ENCODE measurements at regions not wholly inside any gene's neighbourhood (a gene's known extent, or its start where the extent isn't known, plus 50 kb on each side); places are given as distances from the start of the nearest gene placed in this dataset.

DNA sequence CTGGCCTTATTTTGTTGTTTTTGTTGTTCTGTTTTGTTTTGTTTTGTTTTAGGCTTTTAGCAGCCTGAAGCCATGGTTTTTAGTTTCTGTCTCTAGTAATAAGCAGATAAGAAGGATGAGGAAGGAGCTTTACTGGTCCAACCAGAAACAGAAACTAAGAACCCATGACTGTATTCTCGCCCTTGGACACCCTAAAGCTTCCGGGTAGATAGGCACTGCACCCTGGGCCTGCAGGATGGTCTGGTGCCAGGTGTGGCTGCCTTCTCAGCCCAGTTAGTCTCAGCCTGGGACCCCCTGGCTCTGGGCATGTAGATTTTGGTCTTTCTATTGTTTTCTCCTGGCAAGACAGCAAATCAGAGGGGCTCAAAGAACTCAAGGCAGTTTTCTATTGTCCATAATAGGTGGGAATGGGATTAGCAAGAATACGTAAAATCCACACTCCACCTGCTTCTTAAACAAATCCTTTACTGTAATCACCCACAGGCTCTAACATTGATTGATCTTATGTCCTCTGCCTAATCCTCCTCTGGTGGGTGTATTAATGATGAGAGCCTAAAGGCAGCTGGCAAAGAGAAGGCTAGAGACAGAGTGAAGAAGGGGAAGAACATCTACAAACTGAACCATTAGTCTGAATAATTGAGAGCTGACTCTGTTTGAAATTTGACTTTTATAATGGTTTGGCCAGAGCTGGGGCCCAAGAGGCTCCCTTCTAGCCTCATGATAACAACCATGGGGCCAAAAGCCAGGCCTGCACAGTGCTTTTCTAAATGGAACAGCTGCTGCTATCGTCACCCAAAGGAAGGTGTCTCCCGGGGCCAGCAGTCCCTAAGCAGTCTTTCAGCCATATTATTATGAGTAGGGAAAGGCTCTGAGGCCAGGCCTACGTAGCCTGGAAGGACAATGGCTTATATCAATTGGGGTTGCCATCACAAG is 106.8 kb upstream of the ATP1A1 start:
- H3K27me3 ChIP-seq (ENCODE audit: insufficient read depth, low read length) = no peaks in the 10 kb centered on the region
- no peak overlapping the region for H2BK12ac ChIP-seq (ENCODE audit: insufficient read length, low read depth, low read length)
- no peak overlapping the region for H3K14ac ChIP-seq (ENCODE audit: insufficient read depth, low read length)
- H3K9ac ChIP-seq (ENCODE audit: extremely low read depth, insufficient read length, low read length) = no peak overlapping the region
- H2BK15ac ChIP-seq (ENCODE audit: low read depth, low read length) = no peak overlapping the region
- Mint-ChIP-seq H3K4me1 (peaks cover 16 to 27% of the 10 kb centered on the region in 2 experiments), H3K27ac (no peak overlapping the region; a peak in 1 of 7 replicates), H3K36me3 (ENCODE audit: insufficient read depth in 1 of 3, low read depth in 3 of 3) (no peaks in the 10 kb centered on the region; a peak in 1 of 7 replicates), H3K27me3 (ENCODE audit: low read depth) (peaks cover 1% of the 10 kb centered on the region; the same call in 1 of the 2 replicates), H3K4me3 (no peak overlapping the region), H3K9me3 (no peaks in the 10 kb centered on the region)
- no peaks in the 10 kb centered on the region for H3K79me2 ChIP-seq (ENCODE audit: insufficient read depth, low read length)
- H3K18ac ChIP-seq (ENCODE audit: insufficient read length, low read depth, low read length) = no peak overlapping the region
- H3K27ac ChIP-seq (ENCODE audit: insufficient read length, low read depth, low read length) = no peak overlapping the region
- no peaks in the 10 kb centered on the region for H3K4me1 ChIP-seq (ENCODE audit: insufficient read depth, low read length)
- no peak overlapping the region for H4K8ac ChIP-seq (replicated peaks; ENCODE audit: insufficient read length, low read depth, low read length)
- no CpG with 5 or more reads among the region's 6 CpGs for WGBS (ENCODE audit: extremely low coverage, insufficient read length, low lambda C conversion rate)
- no peak overlapping the region for H3K56ac ChIP-seq (ENCODE audit: insufficient read length, low read depth, low read length)
- no peak overlapping the region for H4K5ac ChIP-seq (ENCODE audit: insufficient read length, low read depth, low read length)
- H3K23me2 ChIP-seq (ENCODE audit: insufficient read length, low read depth, low read length, poor library complexity, severe bottlenecking) = no peaks in the 10 kb centered on the region
- no peak overlapping the region for H2BK120ac ChIP-seq (ENCODE audit: low read depth, low read length, poor library complexity, severe bottlenecking)
- H2AFZ ChIP-seq (ENCODE audit: low read length) = no peak overlapping the region
- no peak for DNase-seq
- no peak overlapping the region for H3K23ac ChIP-seq (ENCODE audit: insufficient read length, low read depth, low read length)
- no peak overlapping the region for H2AK5ac ChIP-seq (ENCODE audit: insufficient read length, low read length)
- H3K9me3 ChIP-seq (ENCODE audit: control insufficient read depth, low read depth, low read length) = no peaks in the 10 kb centered on the region
- H3T11ph ChIP-seq (ENCODE audit: low read length) = no peak overlapping the region
- no peak overlapping the region for H2BK20ac ChIP-seq (ENCODE audit: low read depth, low read length, poor library complexity, severe bottlenecking)
- no peak overlapping the region for H3K4me2 ChIP-seq (ENCODE audit: insufficient read depth, insufficient read length, low read length)
- no peak overlapping the region for H2BK5ac ChIP-seq (ENCODE audit: insufficient read length, low read length)
- no peaks in the 10 kb centered on the region for H3K79me1 ChIP-seq (ENCODE audit: insufficient read depth, low read depth, low read length, poor library complexity, severe bottlenecking)
- no peak overlapping the region for H3K4ac ChIP-seq (ENCODE audit: low read depth, low read length)
- H4K20me1 ChIP-seq (ENCODE audit: control insufficient read depth, insufficient read depth, insufficient read length) = no peaks in the 10 kb centered on the region
- TF ChIP-seq, protein P1, sequence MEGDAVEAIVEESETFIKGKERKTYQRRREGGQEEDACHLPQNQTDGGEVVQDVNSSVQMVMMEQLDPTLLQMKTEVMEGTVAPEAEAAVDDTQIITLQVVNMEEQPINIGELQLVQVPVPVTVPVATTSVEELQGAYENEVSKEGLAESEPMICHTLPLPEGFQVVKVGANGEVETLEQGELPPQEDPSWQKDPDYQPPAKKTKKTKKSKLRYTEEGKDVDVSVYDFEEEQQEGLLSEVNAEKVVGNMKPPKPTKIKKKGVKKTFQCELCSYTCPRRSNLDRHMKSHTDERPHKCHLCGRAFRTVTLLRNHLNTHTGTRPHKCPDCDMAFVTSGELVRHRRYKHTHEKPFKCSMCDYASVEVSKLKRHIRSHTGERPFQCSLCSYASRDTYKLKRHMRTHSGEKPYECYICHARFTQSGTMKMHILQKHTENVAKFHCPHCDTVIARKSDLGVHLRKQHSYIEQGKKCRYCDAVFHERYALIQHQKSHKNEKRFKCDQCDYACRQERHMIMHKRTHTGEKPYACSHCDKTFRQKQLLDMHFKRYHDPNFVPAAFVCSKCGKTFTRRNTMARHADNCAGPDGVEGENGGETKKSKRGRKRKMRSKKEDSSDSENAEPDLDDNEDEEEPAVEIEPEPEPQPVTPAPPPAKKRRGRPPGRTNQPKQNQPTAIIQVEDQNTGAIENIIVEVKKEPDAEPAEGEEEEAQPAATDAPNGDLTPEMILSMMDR (conservative IDR thresholded peaks at IDR 0.05) = no peak
- no peak overlapping the region for H4K91ac ChIP-seq (ENCODE audit: insufficient read length, low read depth, low read length)
